RWPE2 (cell line): ENCODE measurements at regions not wholly inside any gene's neighbourhood (a gene's known extent, or its start where the extent isn't known, plus 50 kb on each side); places are given as distances from the start of the nearest gene placed in this dataset.

ENCODE experiments used
- ATAC-seq: fragments of 200-7000 bp; cut with Tn5 transposase; 3 replicates; pipeline ENCODE4 v1.9.1; 2021; ENCODE audit warnings: low read depth
- DNase-seq: peaks from one replicate; pipeline ENCODE4 v3.0.0-alpha.2; 2020; ENCODE audit warnings: low spot score
- H3K27ac ChIP-seq: fragments of 450-650 bp; 2 replicates; pipeline ENCODE4 v1.5.1; 2017; ENCODE audit warnings: mild to moderate bottlenecking; ENCODE audit not compliant: poor library complexity, severe bottlenecking
- H3K27me3 ChIP-seq: fragments of 250-450 bp; sonication (Bioruptor Pico); 2 replicates; pipeline ENCODE4 v1.5.1; 2021; ENCODE audit warnings: mild to moderate bottlenecking, moderate library complexity; ENCODE audit not compliant: insufficient read depth, poor library complexity, severe bottlenecking
- H3K36me3 ChIP-seq: fragments of 250-450 bp; sonication (Bioruptor Pico); 2 replicates; pipeline ENCODE4 v1.5.1; 2020; ENCODE audit warnings: low read depth, mild to moderate bottlenecking, moderate library complexity
- H3K4me1 ChIP-seq: fragments of 250-450 bp; sonication (Bioruptor Pico); 2 replicates; pipeline ENCODE4 v1.5.1; 2021; ENCODE audit warnings: mild to moderate bottlenecking, moderate library complexity; ENCODE audit not compliant: insufficient read depth, poor library complexity, severe bottlenecking
- H3K4me3 ChIP-seq: fragments of 250-450 bp; sonication (Bioruptor Pico); 2 replicates; pipeline ENCODE4 v1.5.1; 2021; ENCODE audit warnings: mild to moderate bottlenecking, moderate library complexity; ENCODE audit not compliant: severe bottlenecking
- H3K9me3 ChIP-seq: fragments of 250-450 bp; sonication (Bioruptor Pico); 2 replicates; pipeline ENCODE4 v1.5.1; 2021; ENCODE audit warnings: mild to moderate bottlenecking, moderate library complexity; ENCODE audit not compliant: severe bottlenecking
- CTCF ChIP-seq: fragments of 450-650 bp; IDR thresholded peaks from one replicate; pipeline ENCODE4 v1.5.1; 2017; ENCODE audit warnings: mild to moderate bottlenecking, moderate library complexity; ENCODE audit not compliant: poor library complexity, severe bottlenecking

- no peak overlapping the region for H3K27ac ChIP-seq
- H3K4me1 ChIP-seq: no peaks in the 10 kb centered on the region
- no peak for ATAC-seq
- DNase-seq: no peak
- H3K4me3 ChIP-seq: no peak overlapping the region
- no peaks in the 10 kb centered on the region for H3K9me3 ChIP-seq
- no peak for TF ChIP-seq CTCF
- no peaks in the 10 kb centered on the region for H3K27me3 ChIP-seq
- no peaks in the 10 kb centered on the region for H3K36me3 ChIP-seq
Measured at GRCh38 chr12:114769634-114770033, 85.7 kb upstream of the TBX3 start.

- no peak overlapping the region for H3K27ac ChIP-seq
- no peaks in the 10 kb centered on the region for H3K27me3 ChIP-seq
- no peaks in the 10 kb centered on the region for H3K4me1 ChIP-seq
- ATAC-seq (no peak), DNase-seq (no peak)
- H3K9me3 ChIP-seq: no peaks in the 10 kb centered on the region
- no peak for TF ChIP-seq CTCF
- no peak overlapping the region for H3K4me3 ChIP-seq
- no peaks in the 10 kb centered on the region for H3K36me3 ChIP-seq
Measured at GRCh38 chr12:114767906-114768722, 84.1 kb upstream of the TBX3 start.

- no peaks in the 10 kb centered on the region for H3K36me3 ChIP-seq
- H3K4me3 ChIP-seq: no peak overlapping the region
- H3K4me1 ChIP-seq: no peaks in the 10 kb centered on the region
- H3K9me3 ChIP-seq: no peaks in the 10 kb centered on the region
- no peaks in the 10 kb centered on the region for H3K27me3 ChIP-seq
- ATAC-seq (no peak), DNase-seq (no peak)
- no peak for TF ChIP-seq CTCF
- no peak overlapping the region for H3K27ac ChIP-seq
Measured at GRCh38 chr12:114767084-114767760, 83.2 kb upstream of the TBX3 start.

- no peak for ATAC-seq
- no peak for TF ChIP-seq CTCF
- H3K27ac ChIP-seq: no peak overlapping the region
Measured at GRCh38 chr12:114765960-114766691, 82.2 kb upstream of the TBX3 start.

More at GRCh38 chr12:114765960-114766691, 82.2 kb upstream of the TBX3 start:
- no peak overlapping the region for H3K4me3 ChIP-seq
- H3K9me3 ChIP-seq: no peaks in the 10 kb centered on the region
- DNase-seq: no peak
- H3K27me3 ChIP-seq: no peaks in the 10 kb centered on the region
- no peaks in the 10 kb centered on the region for H3K4me1 ChIP-seq
- no peaks in the 10 kb centered on the region for H3K36me3 ChIP-seq
